ENCODE measurements at regions not wholly inside any gene's neighbourhood (a gene's known extent, or its start where the extent isn't known, plus 50 kb on each side); places are given as distances from the start of the nearest gene placed in this dataset.
A peak's percentile ranks its signal among the peaks of the same experiment; 100 is the strongest.
"Not testable (repeated sequence)": the region's sequence is repeated elsewhere in the genome, so short reads cannot be mapped to it uniquely, and the experiment has no call there.

GRCh38 chr12:85425926-85426325, 145.9 kb downstream of the ALX1 start:
- no peak for DNase-seq

GRCh38 chr12:85433148-85433547, 153.1 kb downstream of the ALX1 start:
- not testable (repeated sequence) for DNase-seq

- DNase-seq: no peak
These were observed 160.3 kb downstream of the ALX1 start for GRCh38 chr12:85440271-85440670.

- no peak for DNase-seq
These were observed 161.0 kb downstream of the ALX1 start for GRCh38 chr12:85441025-85441424.

GRCh38 chr12:85441741-85442140, 161.7 kb downstream of the ALX1 start:
- DNase-seq: peak; percentile 7

- DNase-seq: peak; percentile 37
These were observed 165.3 kb downstream of the ALX1 start for GRCh38 chr12:85445060-85445938.

- DNase-seq: no peak
These were observed 168.0 kb downstream of the ALX1 start for GRCh38 chr12:85448031-85448430.

- DNase-seq: peak; percentile 16
These were observed 168.6 kb downstream of the ALX1 start for GRCh38 chr12:85448548-85449139.

GRCh38 chr12:85457016-85457415, 177.0 kb downstream of the ALX1 start:
- DNase-seq: no peak

GRCh38 chr12:85461127-85461526, 181.1 kb downstream of the ALX1 start:
- DNase-seq: no peak

GRCh38 chr12:85462888-85463287, 182.9 kb downstream of the ALX1 start:
- no peak for DNase-seq

GRCh38 chr12:85466890-85467289, 186.9 kb downstream of the ALX1 start:
- no peak for DNase-seq

- peak; percentile 79 for DNase-seq
These were observed 188.5 kb downstream of the ALX1 start for GRCh38 chr12:85468356-85469157.

- peak; percentile 53 for DNase-seq
These were observed 189.4 kb downstream of the ALX1 start for GRCh38 chr12:85469158-85470086.

GRCh38 chr12:85475277-85475676, 195.3 kb downstream of the ALX1 start:
- not testable (repeated sequence) for DNase-seq

GRCh38 chr12:85476756-85477155, 196.7 kb downstream of the ALX1 start:
- no peak for DNase-seq

GRCh38 chr12:85484387-85484786, 204.4 kb downstream of the ALX1 start:
- no peak for DNase-seq

GRCh38 chr12:85489194-85489593, 209.2 kb downstream of the ALX1 start:
- peak; percentile 97 for DNase-seq

- DNase-seq: no peak
These were observed 224.1 kb downstream of the ALX1 start for GRCh38 chr12:85504164-85504563.

GRCh38 chr12:85504624-85505023, 224.6 kb downstream of the ALX1 start:
- no peak for DNase-seq

- DNase-seq: no peak
These were observed 227.4 kb downstream of the ALX1 start for GRCh38 chr12:85507456-85507855.

- DNase-seq: no peak
These were observed 229.2 kb downstream of the ALX1 start for GRCh38 chr12:85509081-85509856.

Data from NCI-H146 (cell line).